AG04450 (cell line): ENCODE measurements at regions not wholly inside any gene's neighbourhood (a gene's known extent, or its start where the extent isn't known, plus 50 kb on each side); places are given as distances from the start of the nearest gene placed in this dataset.

Experiments
- CTCF ChIA-PET: fragments of 300-600, 350-600 bp; formaldehyde crosslinking; extraction: SDS; loops from one replicate; lab custom pipeline; 2022; ENCODE audit warnings: antibody characterized with exemption, inconsistent platforms; lab: Charles Lee
- POLR2A ChIA-PET: fragments of 350-600 bp; formaldehyde crosslinking; extraction: SDS; loops from one replicate; lab custom pipeline; 2021; ENCODE audit warnings: antibody characterized with exemption, inconsistent platforms; lab: Yijun Ruan, JAX
- DNase-seq: peaks from one replicate; pipeline ENCODE4 v3.0.0-alpha.2; 2011; ENCODE audit warnings: low read depth, low spot score
- H3K27ac ChIP-seq: one replicate; pipeline ENCODE4 v1.5.1; 2012; ENCODE audit warnings: low read depth, low read length, control low read depth
- H3K27me3 ChIP-seq: one replicate; pipeline ENCODE4 v1.6.0; 2012; ENCODE audit warnings: low read length; ENCODE audit not compliant: control insufficient read depth, insufficient read depth
- H3K4me3 ChIP-seq: 2 replicates; pipeline ENCODE4 v1.5.1; 2011; ENCODE audit warnings: mild to moderate bottlenecking, low read depth, low read length, control low read depth
- H3K9me3 ChIP-seq: 2 replicates; pipeline ENCODE4 v1.5.1; 2012; ENCODE audit warnings: low read length; ENCODE audit not compliant: control insufficient read depth, insufficient read depth
- TF ChIP-seq, protein P1 (sequence below): IDR thresholded peaks from 2 replicates; pipeline ENCODE4 v1.5.1; 2011; ENCODE audit warnings: low read depth, low read length, control low read depth, inconsistent platforms

DNA sequence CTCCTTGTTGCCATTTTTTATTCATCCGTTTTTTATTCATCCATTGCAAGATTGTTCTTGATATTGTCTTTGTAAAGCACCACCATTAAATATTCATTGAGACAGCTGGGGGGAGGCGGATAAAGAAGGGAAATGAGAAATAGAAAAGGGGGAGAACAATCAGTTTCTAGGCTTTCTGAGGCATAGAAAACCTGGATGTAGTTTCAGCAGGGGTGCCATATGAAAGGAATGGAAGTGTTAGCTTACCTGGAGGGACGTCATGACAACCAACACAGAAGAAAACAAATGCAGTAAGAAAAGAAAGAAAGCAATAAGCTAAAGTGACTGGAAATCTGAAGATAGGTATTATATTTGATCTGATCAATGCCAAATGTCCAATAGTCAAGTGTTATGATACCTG is 276.1 kb downstream of the GASK1B start:
- H3K27me3 ChIP-seq: no peaks in the 10 kb centered on the region
- DNase-seq: no peak
- ChIA-PET CTCF (no interaction called here), POLR2A (no interaction called here)
- no peak overlapping the region for H3K4me3 ChIP-seq
- TF ChIP-seq, protein P1, sequence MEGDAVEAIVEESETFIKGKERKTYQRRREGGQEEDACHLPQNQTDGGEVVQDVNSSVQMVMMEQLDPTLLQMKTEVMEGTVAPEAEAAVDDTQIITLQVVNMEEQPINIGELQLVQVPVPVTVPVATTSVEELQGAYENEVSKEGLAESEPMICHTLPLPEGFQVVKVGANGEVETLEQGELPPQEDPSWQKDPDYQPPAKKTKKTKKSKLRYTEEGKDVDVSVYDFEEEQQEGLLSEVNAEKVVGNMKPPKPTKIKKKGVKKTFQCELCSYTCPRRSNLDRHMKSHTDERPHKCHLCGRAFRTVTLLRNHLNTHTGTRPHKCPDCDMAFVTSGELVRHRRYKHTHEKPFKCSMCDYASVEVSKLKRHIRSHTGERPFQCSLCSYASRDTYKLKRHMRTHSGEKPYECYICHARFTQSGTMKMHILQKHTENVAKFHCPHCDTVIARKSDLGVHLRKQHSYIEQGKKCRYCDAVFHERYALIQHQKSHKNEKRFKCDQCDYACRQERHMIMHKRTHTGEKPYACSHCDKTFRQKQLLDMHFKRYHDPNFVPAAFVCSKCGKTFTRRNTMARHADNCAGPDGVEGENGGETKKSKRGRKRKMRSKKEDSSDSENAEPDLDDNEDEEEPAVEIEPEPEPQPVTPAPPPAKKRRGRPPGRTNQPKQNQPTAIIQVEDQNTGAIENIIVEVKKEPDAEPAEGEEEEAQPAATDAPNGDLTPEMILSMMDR: no peak
- H3K9me3 ChIP-seq: no peaks in the 10 kb centered on the region
- no peak overlapping the region for H3K27ac ChIP-seq

GRCh38 chr4:157895205-157895604 is 277.6 kb downstream of the GASK1B start:
- ChIA-PET CTCF (no interaction called here), POLR2A (no interaction called here)
- TF ChIP-seq, protein P1: no peak
- Histone ChIP-seq H3K9me3 (no peaks in the 10 kb centered on the region), H3K27me3 (no peaks in the 10 kb centered on the region), H3K4me3 (no peak overlapping the region), H3K27ac (no peak overlapping the region)
- no peak for DNase-seq

DNA sequence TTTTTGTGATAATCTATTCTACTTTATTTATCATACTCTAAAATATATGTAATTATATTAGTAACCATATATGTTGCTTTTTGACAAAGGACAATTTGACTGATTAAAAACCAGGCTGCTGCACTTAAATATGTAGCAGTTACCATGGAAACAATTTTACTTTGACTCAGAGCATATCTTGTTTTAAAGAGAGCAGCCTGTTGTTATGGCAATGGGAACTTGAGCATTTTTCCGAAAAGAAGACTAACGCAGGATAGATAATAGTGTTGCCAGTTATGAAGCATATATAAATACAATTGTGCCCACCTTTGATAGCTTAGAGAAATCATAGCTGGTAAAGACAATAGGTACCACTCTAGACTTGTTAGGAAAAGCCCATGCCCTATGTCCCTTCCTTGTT is 283.0 kb downstream of the GASK1B start:
- Histone ChIP-seq H3K27ac (no peak overlapping the region), H3K27me3 (no peaks in the 10 kb centered on the region), H3K9me3 (no peaks in the 10 kb centered on the region), H3K4me3 (no peak overlapping the region)
- TF ChIP-seq, protein P1: no peak
- DNase-seq: no peak
- ChIA-PET POLR2A (no interaction called here), CTCF (no interaction called here)

- Histone ChIP-seq H3K27me3 (no peaks in the 10 kb centered on the region), H3K27ac (no peak overlapping the region), H3K4me3 (no peak overlapping the region), H3K9me3 (no peaks in the 10 kb centered on the region)
- TF ChIP-seq, protein P1: no peak
- no peak for DNase-seq
- POLR2A ChIA-PET: no interaction called here
- CTCF ChIA-PET: no interaction called here
These were observed 284.5 kb downstream of the GASK1B start for GRCh38 chr4:157888281-157888680.

- Histone ChIP-seq H3K27ac (no peak overlapping the region), H3K27me3 (no peaks in the 10 kb centered on the region), H3K4me3 (no peak overlapping the region), H3K9me3 (no peaks in the 10 kb centered on the region)
- DNase-seq: no peak
- POLR2A ChIA-PET: no interaction called here
- CTCF ChIA-PET: no interaction called here
- TF ChIP-seq, protein P1: no peak
These were observed 285.5 kb downstream of the GASK1B start for GRCh38 chr4:157887316-157887715.
